HL-60 (cell line): ENCODE measurements at regions not wholly inside any gene's neighbourhood (a gene's known extent, or its start where the extent isn't known, plus 50 kb on each side); places are given as distances from the start of the nearest gene placed in this dataset.

Source experiments
- POLR2AphosphoS5 ChIP-seq: IDR thresholded peaks from 2 replicates; pipeline ENCODE4 v1.6.1; 2012; ENCODE audit warnings: low read depth
- TF ChIP-seq, protein P1 (sequence below): IDR thresholded peaks from one replicate; pipeline ENCODE4 v1.5.1; 2011; ENCODE audit warnings: low read length, control low read depth, inconsistent platforms; ENCODE audit not compliant: insufficient read depth

DNA sequence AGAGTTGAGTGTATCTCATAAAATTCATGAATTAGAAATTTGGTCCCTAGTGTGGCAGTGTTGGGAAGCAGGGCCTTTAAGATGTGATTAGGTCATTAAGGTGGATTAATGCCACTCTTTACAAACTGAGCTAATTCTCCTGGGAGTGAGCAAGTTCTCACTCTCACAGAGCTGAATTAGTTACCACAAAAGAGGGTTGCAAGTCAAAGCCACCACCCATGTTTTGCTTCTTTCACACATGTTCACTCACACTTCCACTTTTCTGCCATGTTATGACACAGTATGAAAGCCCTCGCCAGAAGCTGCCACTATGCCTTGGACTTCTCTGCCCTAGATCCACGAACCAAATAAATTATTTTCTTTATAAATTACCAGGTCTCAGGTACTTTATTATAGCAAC is 332.1 kb downstream of the ARAP2 start:
- TF ChIP-seq, protein P1, sequence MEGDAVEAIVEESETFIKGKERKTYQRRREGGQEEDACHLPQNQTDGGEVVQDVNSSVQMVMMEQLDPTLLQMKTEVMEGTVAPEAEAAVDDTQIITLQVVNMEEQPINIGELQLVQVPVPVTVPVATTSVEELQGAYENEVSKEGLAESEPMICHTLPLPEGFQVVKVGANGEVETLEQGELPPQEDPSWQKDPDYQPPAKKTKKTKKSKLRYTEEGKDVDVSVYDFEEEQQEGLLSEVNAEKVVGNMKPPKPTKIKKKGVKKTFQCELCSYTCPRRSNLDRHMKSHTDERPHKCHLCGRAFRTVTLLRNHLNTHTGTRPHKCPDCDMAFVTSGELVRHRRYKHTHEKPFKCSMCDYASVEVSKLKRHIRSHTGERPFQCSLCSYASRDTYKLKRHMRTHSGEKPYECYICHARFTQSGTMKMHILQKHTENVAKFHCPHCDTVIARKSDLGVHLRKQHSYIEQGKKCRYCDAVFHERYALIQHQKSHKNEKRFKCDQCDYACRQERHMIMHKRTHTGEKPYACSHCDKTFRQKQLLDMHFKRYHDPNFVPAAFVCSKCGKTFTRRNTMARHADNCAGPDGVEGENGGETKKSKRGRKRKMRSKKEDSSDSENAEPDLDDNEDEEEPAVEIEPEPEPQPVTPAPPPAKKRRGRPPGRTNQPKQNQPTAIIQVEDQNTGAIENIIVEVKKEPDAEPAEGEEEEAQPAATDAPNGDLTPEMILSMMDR: no peak
- no peak for TF ChIP-seq POLR2AphosphoS5
